Neuronal stem cell (in vitro differentiated cells): ENCODE measurements at regions not wholly inside any gene's neighbourhood (a gene's known extent, or its start where the extent isn't known, plus 50 kb on each side); places are given as distances from the start of the nearest gene placed in this dataset.

Experiments used
- DNase-seq: peaks from one replicate; pipeline ENCODE4 v3.0.0-alpha.2; 2013; ENCODE audit warnings: low spot score
- H2AFZ ChIP-seq: one replicate; pipeline ENCODE4 v1.6.1; 2013; ENCODE audit warnings: mild to moderate bottlenecking, low read length, inconsistent platforms
- H2AK5ac ChIP-seq: 2 replicates; pipeline ENCODE4 v1.6.1; 2013; ENCODE audit warnings: low read depth, mild to moderate bottlenecking, inconsistent platforms, low read length, moderate library complexity, mixed read lengths
- H2BK120ac ChIP-seq: 2 replicates; pipeline ENCODE4 v1.6.1; 2013; ENCODE audit warnings: low read depth, mild to moderate bottlenecking, inconsistent platforms, low read length, moderate library complexity, mixed read lengths
- H2BK12ac ChIP-seq: one replicate; pipeline ENCODE4 v1.6.1; 2013; ENCODE audit warnings: low read length, inconsistent platforms
- H2BK15ac ChIP-seq: 2 replicates; pipeline ENCODE4 v1.6.1; 2013; ENCODE audit warnings: mild to moderate bottlenecking, low read length, inconsistent platforms, mixed read lengths
- H2BK5ac ChIP-seq: one replicate; pipeline ENCODE4 v1.6.1; 2013; ENCODE audit warnings: inconsistent platforms, mild to moderate bottlenecking, low read length, moderate library complexity
- H3K14ac ChIP-seq: one replicate; pipeline ENCODE4 v1.6.1; 2013; ENCODE audit warnings: low read length, inconsistent platforms
- H3K18ac ChIP-seq: 2 replicates; pipeline ENCODE4 v1.6.1; 2013; ENCODE audit warnings: low read length, inconsistent platforms
- H3K23ac ChIP-seq: 2 replicates; pipeline ENCODE4 v1.6.1; 2013; ENCODE audit warnings: low read depth, mild to moderate bottlenecking, mixed read lengths, low read length, inconsistent platforms; ENCODE audit not compliant: poor library complexity
- H3K27ac ChIP-seq: replicated peaks from 3 replicates; pipeline ENCODE4 v1.5.1; 2013; ENCODE audit warnings: low read length, inconsistent platforms
- H3K27me3 ChIP-seq, 3 experiments: 2 replicates each; pipeline ENCODE4 v1.6.1; 2013; ENCODE audit warnings: low read length in 3 of 3, mild to moderate bottlenecking in 2 of 3, inconsistent platforms in 1 of 3, low read depth in 1 of 3, mixed read lengths in 1 of 3, moderate library complexity in 1 of 3; ENCODE audit not compliant: control insufficient read depth in 3 of 3, insufficient read depth in 3 of 3
- H3K36me3 ChIP-seq, 2 donors: replicated peaks in 1 of 2; 2 replicates each; pipeline ENCODE4 v1.6.1; 2013; ENCODE audit warnings: low read length in 2 of 2; ENCODE audit not compliant: control insufficient read depth in 2 of 2, insufficient read depth in 2 of 2
- H3K4ac ChIP-seq: 2 replicates; pipeline ENCODE4 v1.6.1; 2013; ENCODE audit warnings: inconsistent platforms, mild to moderate bottlenecking, low read length, moderate library complexity
- H3K4me1 ChIP-seq, 2 donors: 1 replicate in 1 of 2; 2 replicates in 1 of 2; pipeline ENCODE4 v1.6.1; 2013; ENCODE audit warnings: low read length in 2 of 2, low read depth in 1 of 2; ENCODE audit not compliant: control insufficient read depth in 2 of 2, insufficient read depth in 1 of 2
- H3K4me2 ChIP-seq: one replicate; pipeline ENCODE4 v1.6.1; 2013; ENCODE audit warnings: mild to moderate bottlenecking, low read length, inconsistent platforms; ENCODE audit not compliant: insufficient read depth, poor library complexity, severe bottlenecking
- H3K4me3 ChIP-seq, 2 donors: 2 replicates each; pipeline ENCODE4 v1.5.1; 2013; ENCODE audit warnings: low read length in 2 of 2, mild to moderate bottlenecking in 2 of 2, inconsistent platforms in 1 of 2, moderate library complexity in 1 of 2
- H3K79me1 ChIP-seq: one replicate; pipeline ENCODE4 v1.6.1; 2013; ENCODE audit warnings: low read depth, mild to moderate bottlenecking, inconsistent platforms, low read length, moderate library complexity
- H3K9ac ChIP-seq: one replicate; pipeline ENCODE4 v1.6.1; 2013; ENCODE audit warnings: mild to moderate bottlenecking, low read depth, low read length, inconsistent platforms; ENCODE audit not compliant: poor library complexity
- H3K9me3 ChIP-seq, 2 donors: replicated peaks in 1 of 2; 2 replicates each; pipeline versions ENCODE3 to v1.6.1; 2013; ENCODE audit warnings: low read length in 2 of 2, mild to moderate bottlenecking in 2 of 2, inconsistent platforms in 1 of 2, low read depth in 1 of 2, mixed read lengths in 1 of 2, moderate library complexity in 1 of 2; ENCODE audit not compliant: control insufficient read depth in 2 of 2, insufficient read depth in 1 of 2
- H4K8ac ChIP-seq: one replicate; pipeline ENCODE4 v1.6.1; 2013; ENCODE audit warnings: low read depth, mild to moderate bottlenecking, inconsistent platforms, low read length, moderate library complexity
- H4K91ac ChIP-seq: one replicate; pipeline ENCODE4 v1.6.1; 2013; ENCODE audit warnings: low read length, low read depth, mild to moderate bottlenecking, inconsistent platforms; ENCODE audit not compliant: poor library complexity
- WGBS, 2 donors: extraction: QIAGEN DNeasy Blood & Tissue Kit; methylation state at CpG; one replicate each; pipeline ENCODE4 v1.1.7; 2013; ENCODE audit warnings: missing lambda C conversion rate in 2 of 2, mixed read lengths in 1 of 2; ENCODE audit not compliant: insufficient read length in 2 of 2, insufficient replicate concordance in 1 of 2; ENCODE audit errors: extremely low coverage in 2 of 2; 5-methylcytosine and 5-hydroxymethylcytosine counted together

DNA sequence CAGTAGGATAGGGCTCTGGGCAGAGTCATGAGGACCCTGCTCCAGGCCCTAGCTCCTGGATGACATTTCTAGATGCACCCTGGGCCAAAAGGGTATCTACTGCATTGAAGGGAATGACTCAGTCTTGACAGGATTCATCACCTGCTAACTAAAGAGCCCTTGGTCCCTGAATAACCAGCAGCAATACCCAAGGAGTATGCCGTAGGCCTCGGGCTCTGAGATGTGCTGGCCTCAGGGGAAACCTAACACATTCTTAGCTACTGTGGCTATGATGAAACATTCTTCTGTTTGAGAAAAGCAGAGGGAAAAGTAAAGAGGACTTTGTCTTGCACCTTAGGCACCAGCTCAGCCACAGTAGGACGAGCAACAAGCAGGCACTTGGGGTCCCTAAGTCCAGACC is 89.5 kb upstream of the SLC1A1 start:
- peaks cover 0 to 4% of the 10 kb centered on the region in 2 donors for H3K4me1 ChIP-seq
- no peak overlapping the region for H2AFZ ChIP-seq
- no peak overlapping the region for H3K4me2 ChIP-seq
- no peak for DNase-seq
- H2BK15ac ChIP-seq: no peak overlapping the region
- peaks cover 0 to 1% of the 10 kb centered on the region in 2 donors for H3K9me3 ChIP-seq
- H3K18ac ChIP-seq: no peak overlapping the region
- H2AK5ac ChIP-seq: no peak overlapping the region
- no peak overlapping the region for H3K4ac ChIP-seq
- no peak overlapping the region for H3K4me3 ChIP-seq
- no peak overlapping the region for H2BK12ac ChIP-seq
- H3K79me1 ChIP-seq: no peaks in the 10 kb centered on the region
- no peaks in the 10 kb centered on the region for H3K27me3 ChIP-seq
- no peak overlapping the region for H2BK120ac ChIP-seq
- H3K23ac ChIP-seq: no peak overlapping the region
- no peaks in the 10 kb centered on the region for H3K36me3 ChIP-seq
- H3K9ac ChIP-seq: no peak overlapping the region
- no peak overlapping the region for H4K91ac ChIP-seq
- no peak overlapping the region for H4K8ac ChIP-seq
- H3K27ac ChIP-seq: no peak overlapping the region
- WGBS, 2 donors: no CpG with 5 or more reads among the region's 3 CpGs
- no peak overlapping the region for H3K14ac ChIP-seq
- H2BK5ac ChIP-seq: no peak overlapping the region

GRCh38 chr9:4397917-4398316 is 92.4 kb upstream of the SLC1A1 start:
- no peak overlapping the region for H3K23ac ChIP-seq
- no peak overlapping the region for H2BK120ac ChIP-seq
- H2AK5ac ChIP-seq: no peak overlapping the region
- no peak overlapping the region for H3K4ac ChIP-seq
- H3K4me3 ChIP-seq: no peak overlapping the region
- no peak overlapping the region for H3K18ac ChIP-seq
- H2BK5ac ChIP-seq: no peak overlapping the region
- WGBS, 2 donors: no CpG with 5 or more reads among the region's 2 CpGs
- no peaks in the 10 kb centered on the region for H3K79me1 ChIP-seq
- no peak overlapping the region for H3K27ac ChIP-seq
- no peak overlapping the region for H3K14ac ChIP-seq
- H2BK12ac ChIP-seq: no peak overlapping the region
- H3K27me3 ChIP-seq: no peaks in the 10 kb centered on the region
- H3K4me2 ChIP-seq: no peak overlapping the region
- H2AFZ ChIP-seq: no peak overlapping the region
- H3K9ac ChIP-seq: no peak overlapping the region
- no peak for DNase-seq
- H4K8ac ChIP-seq: no peak overlapping the region
- peaks cover 0 to 1% of the 10 kb centered on the region in 2 donors for H3K9me3 ChIP-seq
- no peak overlapping the region for H4K91ac ChIP-seq
- H3K36me3 ChIP-seq: no peaks in the 10 kb centered on the region
- no peak overlapping the region for H2BK15ac ChIP-seq
- H3K4me1 ChIP-seq: peaks cover 0 to 4% of the 10 kb centered on the region in 2 donors

DNA sequence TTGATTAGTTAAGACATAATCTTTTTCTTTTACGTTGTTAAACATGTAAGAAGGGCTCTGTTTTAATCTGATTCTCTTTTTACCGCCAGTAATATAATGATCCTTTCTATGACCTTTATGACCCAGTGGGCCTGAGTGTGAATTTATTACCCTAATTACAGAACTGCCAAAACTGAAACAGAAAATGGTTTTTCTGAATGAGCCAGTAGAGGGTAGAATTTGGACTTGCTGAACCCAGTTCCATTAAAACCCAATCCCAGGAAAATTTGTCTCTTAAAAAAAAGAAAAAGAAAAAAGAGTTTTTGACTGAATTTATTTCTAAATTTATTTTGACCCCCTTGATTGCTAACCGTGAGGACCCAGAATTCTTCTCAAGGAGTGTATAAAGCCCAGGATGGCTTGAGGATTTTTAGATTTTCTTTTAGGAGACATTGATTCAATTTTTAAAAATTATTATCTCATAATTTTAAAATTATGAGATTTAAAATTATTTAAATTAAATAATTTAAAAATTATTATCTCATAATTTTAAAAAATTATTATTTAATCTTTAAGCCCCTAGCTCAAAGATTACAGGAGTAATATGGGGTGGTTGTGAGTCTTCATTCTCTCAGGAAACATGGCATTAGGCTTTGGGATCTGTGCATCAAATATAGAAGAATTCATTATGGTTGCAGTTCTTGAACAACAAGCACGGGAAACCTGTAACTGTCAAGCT is 94.1 kb upstream of the GLIS3 start:
- Histone ChIP-seq H3K9me3 (no peaks in the 10 kb centered on the region), H3K4me1 (peaks cover 0 to 4% of the 10 kb centered on the region in 2 donors), H3K18ac (no peak overlapping the region), H3K4me3 (no peak overlapping the region), H3K79me1 (no peaks in the 10 kb centered on the region), H2AFZ (no peak overlapping the region), H4K8ac (no peak overlapping the region), H3K27ac (no peak overlapping the region), H2BK5ac (no peak overlapping the region), H3K4me2 (no peak overlapping the region), H2BK15ac (no peak overlapping the region), H3K36me3 (no peaks in the 10 kb centered on the region), H3K9ac (no peak overlapping the region), H3K14ac (no peak overlapping the region), H3K4ac (no peak overlapping the region), H3K27me3 (no peaks in the 10 kb centered on the region), H3K23ac (no peak overlapping the region), H2BK120ac (no peak overlapping the region), H2AK5ac (no peak overlapping the region), H2BK12ac (no peak overlapping the region), H4K91ac (no peak overlapping the region)
- DNase-seq: no peak
- WGBS, 2 donors: no CpG with 5 or more reads among the region's 4 CpGs

GRCh38 chr9:4389755-4390154 is 89.9 kb upstream of the GLIS3 start:
- no peak overlapping the region for H3K14ac ChIP-seq
- no peak overlapping the region for H3K4ac ChIP-seq
- H3K9ac ChIP-seq: no peak overlapping the region
- no peak overlapping the region for H4K8ac ChIP-seq
- H3K4me2 ChIP-seq: no peak overlapping the region
- H2BK5ac ChIP-seq: no peak overlapping the region
- WGBS, 2 donors: no CpG with 5 or more reads among the region's 4 CpGs
- no peaks in the 10 kb centered on the region for H3K4me1 ChIP-seq
- H3K9me3 ChIP-seq: no peaks in the 10 kb centered on the region
- H3K27me3 ChIP-seq: no peaks in the 10 kb centered on the region
- no peak overlapping the region for H3K18ac ChIP-seq
- no peak overlapping the region for H3K27ac ChIP-seq
- H3K36me3 ChIP-seq: no peaks in the 10 kb centered on the region
- H3K23ac ChIP-seq: no peak overlapping the region
- no peak overlapping the region for H2BK120ac ChIP-seq
- H3K79me1 ChIP-seq: no peaks in the 10 kb centered on the region
- no peak overlapping the region for H4K91ac ChIP-seq
- no peak overlapping the region for H2AK5ac ChIP-seq
- no peak overlapping the region for H2AFZ ChIP-seq
- H2BK15ac ChIP-seq: no peak overlapping the region
- no peak overlapping the region for H2BK12ac ChIP-seq
- no peak overlapping the region for H3K4me3 ChIP-seq
- no peak for DNase-seq
